GM12874 (cell line): ENCODE measurements at regions not wholly inside any gene's neighbourhood (a gene's known extent, or its start where the extent isn't known, plus 50 kb on each side); places are given as distances from the start of the nearest gene placed in this dataset.

ENCODE experiments used
- TF ChIP-seq, protein P1 (sequence below): IDR thresholded peaks from 2 replicates; pipeline ENCODE4 v1.5.1; 2011; ENCODE audit warnings: low read depth, mild to moderate bottlenecking, control low read depth, low read length, moderate library complexity; ENCODE audit not compliant: insufficient read depth

DNA sequence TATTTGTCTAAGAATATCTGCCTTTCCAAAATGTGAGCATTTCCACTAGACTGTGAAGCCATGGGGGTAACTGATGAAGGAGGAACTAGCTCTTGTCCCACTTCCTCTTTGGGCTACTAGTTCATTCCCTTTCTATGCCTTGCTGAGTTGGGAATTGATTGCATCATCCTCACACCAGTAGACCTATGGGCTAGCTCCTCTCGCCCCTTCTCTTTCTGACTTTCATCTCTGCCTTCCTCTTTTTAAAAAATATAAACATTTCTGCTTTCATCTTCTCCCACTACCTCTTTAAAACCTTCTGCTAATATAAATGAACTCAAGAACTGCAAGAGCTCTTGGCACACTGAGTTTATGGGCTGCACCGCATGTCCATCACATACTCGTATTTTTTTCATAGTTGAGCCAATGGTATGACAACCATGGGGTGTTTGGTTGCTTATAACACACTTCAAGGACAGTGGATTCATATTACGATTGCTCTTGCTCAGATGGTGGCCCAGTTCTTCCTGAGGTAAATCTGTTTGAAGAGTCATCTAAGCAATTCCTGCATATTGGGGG lies 182.0 kb downstream of the REEP3 start:
- TF ChIP-seq, protein P1, sequence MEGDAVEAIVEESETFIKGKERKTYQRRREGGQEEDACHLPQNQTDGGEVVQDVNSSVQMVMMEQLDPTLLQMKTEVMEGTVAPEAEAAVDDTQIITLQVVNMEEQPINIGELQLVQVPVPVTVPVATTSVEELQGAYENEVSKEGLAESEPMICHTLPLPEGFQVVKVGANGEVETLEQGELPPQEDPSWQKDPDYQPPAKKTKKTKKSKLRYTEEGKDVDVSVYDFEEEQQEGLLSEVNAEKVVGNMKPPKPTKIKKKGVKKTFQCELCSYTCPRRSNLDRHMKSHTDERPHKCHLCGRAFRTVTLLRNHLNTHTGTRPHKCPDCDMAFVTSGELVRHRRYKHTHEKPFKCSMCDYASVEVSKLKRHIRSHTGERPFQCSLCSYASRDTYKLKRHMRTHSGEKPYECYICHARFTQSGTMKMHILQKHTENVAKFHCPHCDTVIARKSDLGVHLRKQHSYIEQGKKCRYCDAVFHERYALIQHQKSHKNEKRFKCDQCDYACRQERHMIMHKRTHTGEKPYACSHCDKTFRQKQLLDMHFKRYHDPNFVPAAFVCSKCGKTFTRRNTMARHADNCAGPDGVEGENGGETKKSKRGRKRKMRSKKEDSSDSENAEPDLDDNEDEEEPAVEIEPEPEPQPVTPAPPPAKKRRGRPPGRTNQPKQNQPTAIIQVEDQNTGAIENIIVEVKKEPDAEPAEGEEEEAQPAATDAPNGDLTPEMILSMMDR, result no peak

DNA sequence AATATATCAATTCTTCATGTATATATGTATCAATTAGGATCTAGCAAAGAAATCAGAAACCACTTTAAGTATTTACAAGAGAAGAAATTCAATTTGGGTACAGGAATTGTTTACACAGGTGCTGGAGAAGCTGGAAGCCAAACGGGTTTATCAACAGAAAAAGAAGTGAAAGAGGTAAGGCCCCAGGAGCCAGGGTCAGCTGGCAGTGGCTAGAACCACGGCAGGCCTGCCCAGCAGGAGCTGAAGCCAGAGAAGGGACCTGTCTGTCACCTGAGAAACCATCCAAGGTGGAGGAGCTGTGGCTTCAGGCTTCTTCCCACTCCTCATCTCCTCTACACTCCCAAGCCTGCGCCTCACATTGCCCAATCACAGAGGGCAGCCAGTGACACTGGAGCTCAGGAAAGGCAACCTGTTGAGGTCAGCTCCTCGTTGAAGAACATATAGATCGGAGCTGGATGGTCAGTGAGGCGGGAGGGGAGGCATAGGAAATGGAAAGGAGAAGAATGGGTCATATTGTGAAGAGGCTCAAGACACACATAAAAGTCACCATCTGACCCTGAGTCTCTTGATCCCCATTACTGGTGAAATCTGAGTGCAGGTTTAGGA lies 182.6 kb downstream of the REEP3 start:
- TF ChIP-seq, protein P1, result no peak

DNA sequence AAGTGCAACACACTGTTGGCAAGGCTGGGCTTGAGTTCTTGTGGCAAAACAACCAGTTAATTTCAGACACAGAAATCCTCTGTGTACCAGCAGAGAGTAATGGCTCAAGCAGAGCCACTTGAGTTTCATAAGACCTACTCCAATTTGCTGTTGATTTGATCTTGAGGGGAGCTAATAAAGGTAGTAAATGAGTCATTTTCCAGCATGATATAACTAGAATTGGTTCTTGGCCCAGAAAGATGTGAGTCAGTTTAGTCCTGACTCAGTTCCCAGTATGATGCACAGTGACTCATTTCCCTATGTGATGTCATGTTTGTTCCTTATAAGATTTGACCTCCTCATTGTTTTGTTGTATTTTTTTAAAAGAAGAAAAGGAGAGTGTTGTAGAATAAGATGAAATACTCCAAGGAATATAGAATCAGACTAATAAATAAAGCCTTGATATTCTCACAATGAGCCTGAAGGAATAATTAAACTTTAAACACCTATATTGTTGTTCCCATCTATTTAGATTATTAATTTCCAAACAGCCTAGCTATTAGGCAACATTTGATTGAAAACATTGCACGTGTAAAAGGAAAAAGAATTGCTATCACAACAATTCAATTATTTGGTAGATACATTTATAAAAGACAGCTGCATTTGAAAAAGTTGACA lies 186.2 kb downstream of the REEP3 start:
- TF ChIP-seq, protein P1, result no peak

DNA sequence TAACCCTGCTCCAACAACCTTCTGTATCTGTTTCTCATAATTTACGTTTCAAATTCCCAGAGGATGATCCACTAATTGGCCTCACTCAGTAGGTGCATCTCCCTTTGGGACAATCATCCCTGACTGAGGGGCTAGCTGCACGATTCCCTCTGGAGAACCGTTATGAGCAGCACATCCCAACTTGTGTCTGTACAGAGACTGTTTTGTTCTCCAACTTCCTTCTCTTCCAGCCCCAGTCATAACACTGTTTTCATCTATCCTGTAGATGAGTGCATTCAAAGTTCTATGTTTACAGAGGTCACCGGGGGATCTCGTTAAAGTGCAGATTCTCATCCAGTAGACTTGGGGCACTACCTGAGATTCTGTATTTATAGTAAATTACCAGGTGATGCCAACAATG lies 187.2 kb downstream of the REEP3 start:
- TF ChIP-seq, protein P1, result no peak

DNA sequence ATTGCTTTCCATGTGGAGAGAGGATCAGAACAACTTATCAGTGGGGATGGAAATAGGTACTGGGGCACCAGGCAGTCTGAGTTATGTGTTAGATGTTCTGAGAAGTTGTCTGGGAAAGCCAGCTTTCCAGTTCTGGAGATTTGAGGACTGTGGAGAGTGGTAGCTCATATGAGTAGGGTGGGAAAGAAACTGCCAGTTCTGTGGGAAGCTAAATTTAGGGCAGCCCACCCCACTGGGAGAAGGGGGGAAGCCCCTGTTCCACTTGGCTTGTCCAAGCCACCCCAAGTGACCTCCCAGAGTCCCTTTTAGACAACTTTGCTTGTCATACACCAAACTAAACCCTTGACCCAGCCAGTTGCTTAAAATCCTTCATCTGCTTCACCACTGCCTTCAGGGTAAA lies 189.5 kb downstream of the REEP3 start:
- TF ChIP-seq, protein P1, result no peak

DNA sequence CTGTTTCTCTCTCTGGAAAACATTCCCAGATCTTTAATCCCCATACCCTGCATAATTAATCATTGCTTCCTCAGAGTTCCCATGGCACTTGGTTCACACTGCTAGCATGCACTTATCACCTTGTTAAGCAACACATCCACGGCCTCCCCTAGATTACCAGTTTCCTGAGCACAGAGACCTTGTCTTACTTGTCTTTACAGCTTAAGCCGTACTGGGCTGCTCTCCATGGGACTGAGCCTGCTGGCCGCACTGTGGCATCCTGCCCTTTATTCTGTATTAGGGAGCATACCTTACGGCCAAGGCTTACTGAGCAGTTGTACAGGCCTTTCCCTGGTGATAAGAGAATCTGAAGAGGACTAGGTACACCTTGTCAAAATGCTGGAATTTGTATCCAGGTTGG lies 190.2 kb downstream of the REEP3 start:
- TF ChIP-seq, protein P1, result no peak

DNA sequence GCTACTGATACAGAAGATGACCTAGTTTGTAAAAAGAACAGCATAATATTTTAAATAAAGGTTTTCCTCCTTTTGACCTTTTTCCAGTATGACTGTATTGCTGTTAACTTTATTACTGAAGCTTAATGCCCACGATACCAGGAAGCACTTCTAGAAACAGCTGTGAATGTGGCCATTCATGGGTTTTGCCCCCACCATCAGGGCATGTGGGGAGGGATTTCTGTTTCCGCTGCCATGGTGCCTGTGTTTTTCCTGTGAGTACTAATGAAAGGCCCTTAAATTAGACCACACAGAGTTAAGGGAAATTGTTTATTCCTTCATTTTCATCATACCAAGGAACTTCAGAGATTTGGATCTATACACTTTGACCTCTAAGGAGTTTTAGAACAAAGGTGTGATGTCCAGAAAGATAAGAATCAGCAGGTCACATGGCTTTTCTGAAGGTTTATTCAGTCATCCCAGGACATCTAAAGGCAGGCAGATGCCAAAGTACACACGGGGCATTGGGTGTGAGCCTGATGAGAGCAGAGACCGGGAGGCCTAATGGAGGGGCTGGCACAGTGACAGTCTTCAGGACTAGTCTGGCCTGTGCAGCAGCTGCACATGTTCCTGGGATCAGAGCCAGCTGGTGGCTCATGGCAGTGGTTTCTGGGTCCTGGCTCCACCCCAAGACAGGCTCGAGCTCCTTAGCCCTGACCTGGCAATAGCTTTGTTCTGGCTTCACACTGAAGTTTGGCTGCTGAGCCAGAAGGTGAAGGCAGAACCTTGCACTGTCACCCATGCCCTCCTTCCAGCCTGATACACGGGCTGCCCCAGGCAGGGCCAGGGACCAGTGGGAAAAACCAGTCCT lies 190.9 kb downstream of the REEP3 start:
- TF ChIP-seq, protein P1, result no peak
